Activated naive CD8-positive, alpha-beta T cell treated with anti-CD3 and anti-CD28 coated beads, Interleukin-2, amount 50 U/mL, for 16 hours (primary cell): ENCODE measurements at regions not wholly inside any gene's neighbourhood (a gene's known extent, or its start where the extent isn't known, plus 50 kb on each side); places are given as distances from the start of the nearest gene placed in this dataset.
"Not testable (repeated sequence)": the region's sequence is repeated elsewhere in the genome, so short reads cannot be mapped to it uniquely, and the experiment has no call there.

Experiments
- DNase-seq: peaks from one replicate; pipeline ENCODE4 v3.0.0-alpha.2; 2020; ENCODE audit warnings: low read depth, low spot score

DNA sequence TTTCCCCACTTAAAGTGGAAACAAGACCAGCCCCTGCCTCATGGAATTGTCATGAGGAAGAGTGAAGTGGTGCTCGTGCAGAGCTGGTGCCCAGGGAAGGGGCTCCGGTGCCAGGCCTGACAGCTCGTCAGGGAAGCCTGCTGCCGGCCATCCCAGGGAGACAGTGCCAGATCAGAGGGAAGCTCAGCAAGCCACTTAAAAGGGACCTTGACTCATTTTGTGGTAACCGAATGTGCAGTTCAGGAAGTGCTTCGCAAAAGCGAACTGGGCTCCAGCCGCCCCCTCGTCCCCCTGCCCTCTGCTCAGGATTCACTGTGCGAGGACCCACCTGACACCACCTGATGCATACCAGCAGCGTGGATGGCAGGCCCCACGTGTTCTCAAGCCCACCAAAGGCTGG, 209.6 kb upstream of the PLGLB2 start:
- DNase-seq = not testable (repeated sequence)

DNA sequence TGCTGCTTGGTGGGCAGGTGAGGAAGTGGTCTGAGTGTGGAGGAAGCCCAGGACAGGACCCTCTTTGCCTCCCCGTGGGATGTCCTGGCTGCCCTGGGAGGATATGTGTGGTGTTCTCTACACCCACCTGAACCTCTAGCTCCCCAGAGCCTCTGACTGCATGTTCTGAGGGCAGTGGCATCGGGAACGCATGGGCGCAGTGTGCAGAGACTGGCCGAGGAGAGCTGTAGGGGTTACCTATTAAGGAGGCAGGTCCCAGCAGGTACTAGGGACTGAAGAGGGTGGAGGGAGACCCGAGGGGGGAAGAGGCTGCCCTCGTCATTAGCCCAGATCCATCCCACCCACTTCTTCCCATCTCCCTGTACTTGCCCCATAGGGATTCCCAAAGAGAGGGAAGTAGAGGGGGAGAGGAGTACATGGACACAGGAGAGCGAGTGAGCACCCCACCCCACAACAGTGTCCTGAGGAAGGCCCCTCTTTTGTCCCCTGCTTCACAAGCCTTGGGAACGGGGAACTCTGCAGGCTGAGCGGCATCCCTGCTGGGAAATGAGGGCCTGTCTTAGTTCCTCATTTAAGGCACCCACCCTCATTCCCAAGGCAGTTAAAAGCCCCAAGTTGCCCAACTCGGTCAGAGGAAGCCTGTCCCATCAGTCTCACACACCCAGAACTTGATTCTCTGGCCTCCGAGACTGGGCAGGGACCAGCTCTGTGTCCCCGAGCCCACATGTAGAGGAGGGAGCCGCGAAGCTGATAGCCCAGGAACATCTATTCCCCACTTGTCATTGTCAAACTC, 208.5 kb upstream of the PLGLB2 start:
- DNase-seq = not testable (repeated sequence)

DNA sequence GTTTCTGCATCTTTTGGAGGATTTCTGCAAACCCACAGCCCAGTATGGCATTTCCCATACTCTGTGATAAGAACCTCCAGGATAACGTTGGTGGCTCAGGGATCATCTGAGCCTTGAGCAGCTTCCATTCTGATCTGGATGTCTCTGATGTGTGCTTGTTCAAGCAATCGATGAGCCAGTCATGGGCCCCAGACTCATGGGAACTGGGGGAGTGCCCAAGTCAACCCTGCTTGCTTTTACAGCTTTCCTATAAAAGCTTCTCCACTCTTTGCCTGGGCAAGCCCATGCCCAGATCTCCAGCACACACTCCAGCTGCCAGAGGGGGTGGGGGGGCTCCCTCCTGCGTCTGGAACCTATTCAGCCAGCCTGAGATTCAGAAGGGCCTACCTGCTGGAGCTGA, 207.6 kb upstream of the PLGLB2 start:
- DNase-seq = not testable (repeated sequence)

DNA sequence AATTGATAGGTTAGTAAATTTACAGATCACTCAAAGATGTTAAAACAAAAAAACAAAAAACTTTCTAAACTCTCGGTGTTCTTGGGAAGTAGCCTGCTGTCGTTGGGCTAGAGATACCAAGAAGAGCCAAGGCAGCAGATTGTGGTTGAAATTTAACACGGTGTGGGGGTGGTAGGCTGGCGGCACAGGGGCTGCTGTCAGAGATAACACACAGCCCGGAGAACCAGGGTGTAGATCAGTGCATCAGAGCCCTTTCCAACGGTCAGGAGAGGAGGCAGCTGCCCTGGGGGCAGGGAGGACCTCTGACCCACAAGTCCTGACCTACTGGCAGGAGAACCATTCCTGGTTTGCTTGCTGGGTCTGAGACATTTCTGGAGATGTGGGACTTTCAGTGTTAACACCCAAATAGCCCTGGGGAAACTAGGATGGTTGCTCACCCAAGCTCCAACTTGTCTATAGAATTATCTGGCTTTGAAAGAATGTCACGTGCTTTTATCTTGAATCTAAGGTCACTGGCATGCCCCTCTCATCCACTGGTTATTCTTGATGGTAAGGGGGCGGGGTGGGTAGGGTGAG, 205.2 kb upstream of the PLGLB2 start:
- not testable (repeated sequence) for DNase-seq

DNA sequence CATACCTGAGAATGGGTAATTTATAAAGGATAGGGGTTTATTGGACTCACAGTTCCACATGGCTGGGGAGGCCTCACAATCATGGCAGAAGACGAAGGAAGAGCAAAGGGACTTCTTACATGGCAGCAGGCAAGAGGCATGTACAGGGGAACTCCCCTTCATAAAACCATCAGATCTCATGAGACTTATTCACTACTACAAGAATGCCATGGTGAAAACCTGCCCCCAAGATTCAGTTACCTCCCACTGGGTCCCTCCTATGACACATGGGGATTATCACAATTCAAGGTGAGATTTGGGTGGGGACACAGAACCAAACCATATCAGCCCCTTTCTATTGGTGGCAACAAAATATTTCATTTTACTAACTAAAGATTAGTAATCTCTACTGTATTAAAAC, 204.1 kb upstream of the PLGLB2 start:
- DNase-seq = not testable (repeated sequence)

DNA sequence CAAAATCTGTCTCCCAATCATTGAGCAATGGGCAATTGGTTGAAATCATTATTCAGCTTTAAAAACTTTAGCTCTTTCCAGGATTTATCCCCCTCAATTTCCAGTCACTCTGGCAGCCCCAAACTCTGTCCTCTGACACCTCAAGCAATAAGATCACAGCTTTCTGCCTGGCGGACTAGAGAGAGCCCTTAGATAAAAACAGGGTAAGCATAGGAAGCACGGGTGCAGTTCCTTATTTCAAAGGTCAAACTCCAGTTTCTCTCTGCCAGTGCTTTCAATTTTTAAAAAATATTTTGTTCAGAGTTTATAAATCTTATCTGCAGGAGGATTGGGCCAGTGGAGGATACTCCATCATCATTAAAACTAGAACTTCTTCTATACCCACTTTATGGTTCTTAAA, 200.8 kb upstream of the PLGLB2 start:
- not testable (repeated sequence) for DNase-seq

DNA sequence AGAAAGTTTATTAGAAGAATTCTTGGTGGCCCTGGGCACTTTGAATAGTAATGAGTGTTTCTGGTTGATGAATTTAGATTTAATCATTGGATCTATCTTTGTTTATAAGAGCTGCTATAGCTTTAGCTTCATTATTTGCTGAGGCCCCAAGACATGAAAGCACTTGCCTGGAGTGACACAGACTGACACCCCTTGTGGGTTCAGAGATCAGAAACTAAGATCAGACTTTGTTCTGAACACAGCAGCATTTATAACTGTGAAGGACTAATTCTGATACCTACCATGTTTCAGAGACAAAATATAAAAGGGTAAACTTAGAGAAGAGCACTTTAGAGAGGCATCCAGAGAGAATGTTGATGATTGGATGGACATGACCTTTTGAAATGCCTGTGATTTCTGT, 199.9 kb upstream of the PLGLB2 start:
- DNase-seq = not testable (repeated sequence)

DNA sequence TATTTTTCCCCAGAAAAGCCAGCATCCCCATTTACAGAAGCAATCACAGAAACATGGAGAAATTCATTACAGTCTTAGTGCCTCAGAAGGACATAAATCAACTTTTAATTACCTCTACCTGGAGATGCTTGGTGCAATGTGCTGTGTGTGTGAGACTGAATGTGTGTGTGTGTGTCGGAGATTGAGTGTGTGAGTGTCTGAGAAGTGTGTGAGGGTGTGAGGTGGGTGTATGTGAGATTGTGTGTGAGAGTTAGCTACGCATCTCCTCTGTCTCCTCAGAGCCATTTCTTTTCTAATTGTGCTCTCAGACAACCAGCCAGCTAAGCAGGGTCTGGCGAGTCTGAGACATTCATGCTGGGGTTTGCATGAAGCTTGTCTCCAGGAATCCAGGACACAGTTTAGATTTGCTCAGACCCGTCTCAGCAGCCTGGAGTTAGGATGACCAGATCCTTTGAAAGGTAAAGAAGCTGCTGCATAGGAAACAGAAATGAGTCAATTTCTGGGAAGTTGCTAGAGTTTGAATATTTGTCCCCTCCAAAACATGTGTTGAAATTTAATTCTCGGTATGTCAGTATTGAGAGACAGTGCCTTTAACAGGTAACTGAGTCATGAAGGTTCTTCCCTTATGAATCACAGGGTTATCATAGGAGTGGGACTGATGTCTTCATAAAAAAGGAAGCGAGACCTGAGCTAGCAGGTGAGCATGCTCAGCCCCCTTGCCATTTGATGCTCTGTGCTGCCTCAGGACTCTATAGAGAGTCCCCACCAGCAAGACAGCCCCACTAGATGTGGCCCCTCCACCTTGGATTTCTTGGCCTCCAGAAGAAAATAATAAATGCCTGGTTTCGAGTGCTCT, 199.0 kb upstream of the PLGLB2 start:
- DNase-seq = not testable (repeated sequence)

DNA sequence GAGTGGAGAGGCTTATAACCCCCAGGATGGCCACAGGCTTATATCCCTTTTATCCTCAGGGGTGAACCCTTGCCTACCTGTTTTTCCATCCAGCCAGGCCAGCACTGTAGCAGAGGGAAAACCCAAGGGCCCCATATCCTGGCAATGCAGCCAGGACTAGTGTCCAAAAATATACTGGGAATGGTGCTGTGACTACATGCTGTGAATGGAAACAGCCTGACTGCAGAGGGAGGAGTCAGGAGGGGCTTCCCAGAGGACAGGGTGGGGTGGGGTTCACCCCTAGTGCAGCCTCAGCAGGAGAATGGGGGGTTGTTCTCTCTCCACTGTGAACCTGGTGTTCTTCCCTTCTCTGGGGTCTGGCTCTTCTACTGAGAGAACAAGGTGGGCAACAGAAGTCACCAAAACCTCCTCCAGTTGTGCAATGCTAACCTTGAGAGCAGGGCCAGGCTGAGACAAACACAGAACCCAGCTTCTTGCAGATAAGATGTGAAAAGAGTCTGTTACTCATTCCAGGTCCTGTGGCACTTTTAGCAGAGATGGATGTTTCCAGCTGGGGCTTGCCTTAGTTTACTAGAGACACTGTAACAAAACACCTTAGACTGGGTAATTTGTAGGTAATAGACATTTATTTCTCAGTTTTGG, 198.2 kb upstream of the PLGLB2 start:
- DNase-seq = not testable (repeated sequence)

DNA sequence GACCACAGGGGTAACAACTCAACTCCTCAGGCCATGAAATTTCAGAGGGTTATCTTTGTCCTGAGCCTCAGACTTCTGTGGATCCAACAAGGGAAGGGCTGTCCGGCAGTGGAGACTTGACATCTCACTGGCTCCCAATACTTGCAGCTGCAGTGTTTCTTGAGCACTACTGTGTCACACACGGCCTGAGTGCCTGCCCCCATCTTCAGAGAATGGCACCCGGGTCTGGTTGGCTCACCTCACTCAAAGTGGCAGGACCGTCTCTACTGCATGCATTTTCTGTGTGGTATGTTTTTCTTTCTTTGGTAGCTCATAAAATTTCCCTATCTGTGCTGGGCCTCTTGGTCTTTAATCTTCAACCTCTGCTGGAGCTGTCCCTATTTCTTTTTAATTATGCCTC, 193.2 kb upstream of the PLGLB2 start:
- DNase-seq = not testable (repeated sequence)

DNA sequence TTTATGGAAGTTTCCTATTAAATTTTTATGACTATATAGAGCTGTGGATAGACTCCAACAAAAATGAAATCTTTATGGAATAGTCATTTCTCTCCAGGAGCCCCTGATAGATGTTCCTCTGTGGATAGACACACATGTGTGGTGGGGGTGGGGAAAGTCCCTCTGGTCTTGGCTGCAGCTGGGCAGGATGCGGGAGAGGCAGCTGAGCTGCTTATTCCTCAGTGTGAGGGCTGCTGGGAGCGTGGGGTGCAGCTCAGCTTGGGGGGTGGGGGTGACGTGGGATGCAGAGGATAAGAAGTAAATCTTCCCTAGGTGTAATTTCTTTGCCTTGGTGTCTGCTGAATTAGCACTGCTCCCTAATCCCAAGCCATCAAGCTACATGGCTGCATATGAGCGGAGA, 192.8 kb upstream of the PLGLB2 start:
- DNase-seq = not testable (repeated sequence)

DNA sequence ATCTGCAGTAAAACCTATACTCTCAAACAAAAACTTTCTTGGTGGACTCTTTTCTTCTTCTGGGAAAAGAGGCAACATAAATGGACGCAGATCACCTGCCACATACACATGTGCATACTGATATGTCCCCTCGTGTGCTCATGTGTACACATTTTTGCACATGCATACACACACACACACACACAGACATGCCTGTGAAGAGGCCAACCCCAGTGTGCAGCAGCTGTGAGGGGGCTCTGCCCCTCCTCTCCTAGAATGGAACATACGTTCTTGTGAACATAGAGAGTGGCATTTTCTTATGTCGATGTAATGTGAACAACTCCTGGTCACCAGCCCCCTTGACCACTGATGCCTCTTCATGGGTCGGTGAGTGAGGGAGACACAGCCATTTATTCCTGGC, 188.9 kb upstream of the PLGLB2 start:
- DNase-seq = not testable (repeated sequence)

DNA sequence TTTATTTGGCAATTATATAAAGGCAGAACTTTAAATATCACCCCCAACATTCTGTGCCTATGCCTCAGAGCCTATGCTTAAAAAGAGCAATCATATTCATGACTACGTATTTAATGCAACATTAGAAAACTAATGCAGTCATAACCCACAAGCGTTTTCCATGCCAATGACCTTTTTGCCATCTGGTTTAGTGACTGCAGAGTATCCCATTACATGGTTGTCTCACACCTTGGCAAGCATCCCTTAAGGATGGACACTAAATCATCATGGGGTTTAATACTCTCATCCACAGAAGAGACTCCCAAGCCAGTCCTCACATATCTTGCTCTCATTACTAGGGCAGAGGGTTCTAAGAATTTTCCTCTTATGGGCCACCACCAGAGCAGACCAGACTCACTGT, 188.2 kb upstream of the PLGLB2 start:
- DNase-seq = not testable (repeated sequence)

DNA sequence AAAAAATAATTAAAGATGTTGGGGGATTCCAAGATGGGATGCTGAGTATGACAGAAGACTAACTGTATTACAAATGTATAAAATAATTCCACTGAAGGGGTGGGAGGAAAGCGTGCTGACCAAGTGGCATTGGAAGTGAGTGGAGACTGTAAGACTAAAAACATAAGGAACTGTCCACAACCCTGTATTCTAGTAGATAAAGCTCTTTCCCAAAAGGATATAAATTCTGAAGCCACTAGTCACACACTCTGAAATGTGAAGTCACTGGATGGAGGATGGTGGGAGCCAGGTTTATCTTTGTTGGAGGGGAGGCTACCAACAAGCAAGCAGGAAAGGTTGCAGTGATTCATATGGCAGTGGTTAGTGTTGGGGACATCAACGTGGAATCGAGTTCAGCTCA, 182.8 kb upstream of the PLGLB2 start:
- not testable (repeated sequence) for DNase-seq

DNA sequence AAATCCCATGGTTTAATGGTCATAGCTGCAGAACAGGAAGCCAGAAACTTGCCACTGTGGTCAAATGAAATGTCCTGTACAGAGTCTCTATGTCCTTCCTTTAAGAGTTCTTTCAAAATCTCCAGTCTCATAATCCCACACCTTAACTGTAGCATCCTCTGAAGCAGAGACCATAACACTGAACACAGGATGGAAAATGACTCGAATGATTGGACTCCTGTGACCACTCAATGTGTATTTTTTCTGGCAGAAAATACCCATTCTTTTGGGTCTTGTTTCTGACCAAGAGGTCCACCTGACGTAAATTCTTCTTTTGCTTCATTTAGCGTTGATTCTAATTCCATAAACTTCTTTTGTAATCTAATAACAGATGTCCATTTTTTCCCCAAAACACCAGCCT, 181.4 kb upstream of the PLGLB2 start:
- DNase-seq = not testable (repeated sequence)

DNA sequence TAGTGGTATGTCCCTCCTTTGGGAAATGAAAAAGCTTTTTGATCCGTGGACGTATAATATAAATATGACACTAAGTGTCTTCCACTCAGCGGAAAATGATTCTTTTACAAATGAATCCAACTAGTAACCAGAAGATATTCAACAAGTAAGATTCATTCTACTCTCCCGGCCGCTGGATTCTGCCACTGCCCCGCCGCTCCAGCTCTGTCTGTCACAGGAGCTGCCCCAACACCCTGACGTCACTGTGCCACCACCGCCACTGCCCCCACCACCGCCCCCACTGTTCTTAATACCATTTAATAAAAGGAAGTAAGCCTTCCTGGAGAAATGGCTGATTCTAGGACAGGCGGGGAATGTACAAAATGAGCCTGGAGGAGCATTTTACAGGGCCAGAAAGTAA, 180.8 kb upstream of the PLGLB2 start:
- DNase-seq = not testable (repeated sequence)

DNA sequence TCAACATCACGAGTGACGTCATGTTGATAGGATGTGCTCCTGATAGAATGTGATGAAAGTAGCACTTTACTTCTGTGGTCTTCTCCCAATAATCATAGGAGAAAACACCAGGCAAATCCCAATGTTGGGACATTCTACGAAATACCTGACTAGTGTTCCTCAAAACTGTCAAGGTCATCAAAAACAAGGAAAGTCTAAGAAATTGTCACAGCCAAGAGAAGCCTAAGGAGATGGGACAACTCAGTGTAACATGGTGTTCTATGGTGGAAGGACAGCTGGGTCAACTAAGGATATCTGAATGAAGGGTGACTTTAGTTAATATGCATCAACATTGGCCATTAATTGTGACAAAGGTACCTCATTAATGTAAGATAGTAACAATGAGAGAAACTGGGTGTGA, 180.0 kb upstream of the PLGLB2 start:
- not testable (repeated sequence) for DNase-seq

DNA sequence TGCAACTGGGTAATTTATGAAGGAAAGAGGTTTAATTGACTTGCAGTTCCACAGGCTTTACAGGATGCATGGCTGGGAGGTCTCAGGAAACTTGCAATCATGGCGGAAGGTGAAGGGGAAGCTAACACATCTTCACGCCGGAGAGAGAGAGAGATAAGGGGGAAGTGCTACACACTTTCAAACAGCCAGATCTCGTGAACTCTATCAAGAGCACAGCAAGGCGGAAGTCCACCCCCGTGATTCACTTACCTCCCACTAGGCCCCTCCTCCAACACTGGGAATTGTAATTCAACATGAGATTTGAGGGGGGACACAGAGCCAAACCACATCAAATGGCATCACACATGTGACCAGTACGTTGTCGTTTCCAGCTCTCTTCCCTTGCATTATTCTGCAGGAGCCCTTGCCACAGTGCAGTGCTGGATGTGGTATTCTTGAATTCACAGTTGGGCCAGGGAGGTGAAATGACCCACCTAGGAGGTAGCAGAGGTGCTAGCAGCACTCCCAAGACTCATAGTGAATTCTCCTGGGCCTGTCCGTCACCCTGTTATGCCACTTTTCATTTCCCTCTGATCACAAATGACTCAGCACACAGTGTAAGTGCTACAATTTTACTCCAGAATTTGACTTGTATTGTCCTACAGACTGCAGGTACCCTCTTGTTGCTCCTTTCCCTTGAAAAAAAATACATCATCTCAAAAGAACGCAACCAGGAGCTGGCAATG, 179.2 kb upstream of the PLGLB2 start:
- DNase-seq = not testable (repeated sequence)

DNA sequence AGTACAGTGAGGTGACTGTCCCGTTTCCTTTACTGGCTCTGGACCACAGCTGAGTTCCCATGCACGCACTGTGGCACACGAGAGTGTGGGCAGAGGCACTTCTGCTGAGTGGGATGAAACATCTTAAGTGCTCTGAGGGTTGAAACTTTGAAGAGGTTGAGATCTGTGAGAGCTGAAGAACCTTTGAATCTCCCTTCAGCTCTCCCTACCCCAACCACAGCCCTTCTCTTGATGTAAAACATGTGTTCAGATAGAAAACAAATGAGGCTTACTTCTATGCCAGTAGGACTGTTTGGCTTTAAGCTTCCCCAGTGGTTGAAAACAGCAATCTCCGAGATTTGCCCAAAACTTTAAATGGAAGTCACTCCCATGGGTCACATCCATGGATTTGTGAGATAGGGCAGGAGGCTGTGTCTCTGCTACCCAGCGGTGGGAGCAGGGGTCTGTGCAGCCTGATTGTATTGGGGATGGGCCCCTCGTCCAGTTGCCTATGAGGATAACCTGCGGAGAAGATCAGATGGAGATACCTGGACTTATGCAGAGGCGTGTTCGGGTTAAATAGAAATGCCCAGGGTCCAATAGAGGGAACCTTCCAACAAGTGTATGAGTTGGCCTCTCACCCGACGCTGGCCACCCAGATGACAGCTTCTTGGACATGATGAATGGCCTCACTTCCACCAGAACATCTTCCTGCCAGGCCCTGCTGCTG, 178.0 kb upstream of the PLGLB2 start:
- not testable (repeated sequence) for DNase-seq

DNA sequence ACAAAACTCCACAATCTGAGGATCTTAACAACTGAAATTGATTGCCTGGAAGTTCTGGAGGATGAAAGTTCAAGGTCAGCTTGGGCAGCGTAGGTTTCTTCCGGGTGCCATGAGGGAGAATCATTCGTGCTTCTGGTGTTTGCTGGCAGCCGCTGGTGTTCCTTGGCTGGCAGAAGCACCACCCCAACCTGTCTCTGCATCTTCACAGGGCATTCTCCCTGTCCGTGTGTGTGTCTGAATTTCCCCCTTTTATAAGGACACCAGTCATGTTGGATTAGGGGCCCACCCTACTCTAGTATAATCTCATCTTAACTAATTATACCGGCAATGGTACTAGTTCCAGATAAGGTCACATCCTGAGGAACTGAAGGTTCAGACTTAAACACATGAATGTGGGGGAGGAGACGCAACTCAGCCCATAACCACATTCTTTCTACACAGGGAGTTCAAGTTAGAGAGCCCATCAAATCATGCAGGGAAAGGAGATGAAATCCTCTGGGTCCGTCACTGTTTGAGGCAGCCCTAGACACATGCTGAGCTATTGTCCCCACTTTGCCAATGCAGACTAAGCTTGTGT, 175.9 kb upstream of the PLGLB2 start:
- DNase-seq = not testable (repeated sequence)
